ENCODE measurements at regions not wholly inside any gene's neighbourhood (a gene's known extent, or its start where the extent isn't known, plus 50 kb on each side); places are given as distances from the start of the nearest gene placed in this dataset.
"Not testable (repeated sequence)": the region's sequence is repeated elsewhere in the genome, so short reads cannot be mapped to it uniquely, and the experiment has no call there.

DNA sequence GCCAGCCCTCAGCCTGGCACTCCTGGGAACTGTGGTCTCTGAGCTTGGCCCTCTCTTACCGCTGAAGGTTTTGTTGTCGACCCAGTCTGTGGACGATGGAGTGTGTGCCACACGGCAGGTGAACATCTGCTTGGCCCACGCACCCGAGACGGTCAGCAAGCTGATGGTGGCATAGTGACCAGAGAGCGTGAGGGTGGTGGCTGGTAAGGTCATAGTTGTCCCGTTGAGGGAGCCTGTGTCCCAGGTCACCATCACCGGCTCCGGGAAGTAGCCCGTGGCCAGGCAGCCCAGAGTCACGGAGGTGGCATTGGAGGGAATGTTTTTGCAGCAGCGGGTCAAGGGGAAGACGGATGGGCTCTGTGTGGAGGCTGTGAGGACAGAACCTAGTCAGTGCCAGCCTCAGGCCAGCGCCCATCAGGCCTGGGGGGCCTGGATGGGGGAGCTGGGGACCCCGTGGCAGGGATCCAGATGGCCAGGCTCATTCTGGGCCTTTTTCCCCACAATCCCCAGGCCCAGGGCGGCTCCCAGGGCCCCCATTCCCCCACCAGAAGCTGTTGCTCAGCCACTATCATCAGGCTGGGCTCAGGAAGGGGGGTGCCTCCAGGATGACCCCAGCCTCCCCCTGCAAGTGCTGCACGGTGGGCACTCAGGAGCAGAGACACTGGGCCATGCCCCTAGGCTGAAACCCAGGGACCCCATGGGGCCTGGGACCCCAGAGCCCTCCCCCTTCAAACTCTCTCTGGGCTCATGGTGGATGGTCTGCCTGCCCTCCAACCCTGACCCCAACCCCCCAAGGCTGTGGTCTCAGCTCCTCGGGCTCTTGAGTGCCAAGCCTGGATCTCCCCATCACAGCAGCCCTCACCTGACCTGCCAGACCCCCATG lies 75.2 kb downstream of the TMEM121 start:
- no peak for FAIRE-seq

- FAIRE-seq, result no peak
Observed at GRCh38 chr14:105602243-105602750, 75.9 kb downstream of the TMEM121 start.

GRCh38 chr14:105602799-105603793 lies 76.7 kb downstream of the TMEM121 start:
- FAIRE-seq, result no peak

DNA sequence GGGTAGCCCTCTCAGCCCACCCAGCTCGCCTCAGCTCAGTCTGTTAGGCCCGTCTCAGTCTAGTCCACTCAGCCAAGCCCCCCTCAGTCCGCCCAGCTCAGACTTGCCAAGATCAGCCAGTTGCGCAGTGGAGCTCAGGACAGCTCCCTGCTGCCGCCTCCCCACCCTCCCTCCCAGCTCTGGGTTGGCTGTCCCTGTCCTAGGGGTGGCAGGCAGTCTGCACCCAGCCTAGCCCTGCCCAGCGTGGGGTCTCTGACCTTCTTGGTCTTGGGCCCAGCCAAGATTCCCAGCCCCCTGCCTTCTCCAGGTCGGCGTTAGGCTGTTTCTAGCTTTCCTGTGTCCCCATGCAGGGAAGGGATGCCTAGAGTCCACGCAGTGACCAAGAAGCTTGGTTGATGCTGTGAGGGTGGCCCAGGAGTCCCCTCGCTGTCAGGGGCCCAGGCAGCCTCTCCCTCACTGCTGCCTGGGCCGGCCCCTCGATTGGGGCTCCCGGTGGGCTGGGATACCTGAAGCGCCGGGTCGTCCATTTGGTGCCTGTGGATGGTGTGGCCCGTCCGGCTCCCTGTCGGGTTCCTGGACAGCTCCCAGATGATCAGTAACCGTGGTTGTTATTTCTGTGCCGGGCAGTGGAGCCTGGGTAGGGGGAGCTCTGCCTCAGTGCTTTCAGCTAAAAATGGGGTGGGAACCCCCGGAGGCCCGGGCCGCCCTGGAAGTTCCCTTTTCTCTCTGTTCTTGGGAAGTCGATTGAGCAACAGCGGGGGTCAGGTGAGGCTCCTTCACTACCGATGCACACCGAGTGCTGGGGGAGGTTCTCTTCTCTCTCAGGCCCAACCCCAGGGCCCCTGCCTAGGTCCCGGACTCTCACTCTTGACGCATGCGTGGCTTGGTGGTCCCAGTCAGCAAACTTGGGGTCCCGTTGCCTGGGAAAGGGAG lies 78.4 kb downstream of the TMEM121 start:
- not testable (repeated sequence) for FAIRE-seq

- no peak for FAIRE-seq
Observed at GRCh38 chr14:105605464-105606304, 79.3 kb downstream of the TMEM121 start.

GRCh38 chr14:105606305-105606975 lies 80.1 kb downstream of the TMEM121 start:
- not testable (repeated sequence) for FAIRE-seq

- FAIRE-seq, result not testable (repeated sequence)
Observed at GRCh38 chr14:105607025-105607424, 80.6 kb downstream of the TMEM121 start.

DNA sequence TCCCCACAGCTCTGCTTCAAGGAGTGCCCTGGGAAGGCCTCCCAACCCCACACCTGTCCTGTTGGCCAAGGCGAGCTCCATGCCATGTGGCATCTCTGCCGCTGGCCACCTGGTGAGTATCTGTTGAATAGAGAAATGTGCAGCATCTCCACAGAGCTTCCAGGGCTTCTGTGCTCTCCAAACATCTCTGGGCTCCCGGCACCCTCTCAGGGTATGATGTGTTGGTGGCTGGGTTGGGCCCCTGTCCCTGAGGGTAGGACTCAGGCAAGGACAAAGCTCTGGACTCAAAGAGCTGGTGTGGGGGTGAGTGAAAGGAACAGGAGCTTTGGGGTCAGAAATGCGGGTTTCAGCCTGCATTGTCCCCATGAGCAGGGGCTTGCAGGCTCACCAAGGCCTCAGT lies 88.6 kb downstream of the TMEM121 start:
- not testable (repeated sequence) for FAIRE-seq

- not testable (repeated sequence) for FAIRE-seq
Observed at GRCh38 chr14:105615986-105616801, 89.8 kb downstream of the TMEM121 start.

GRCh38 chr14:105616802-105617192 lies 90.4 kb downstream of the TMEM121 start:
- FAIRE-seq, result no peak

GRCh38 chr14:105617201-105617777 lies 90.9 kb downstream of the TMEM121 start:
- no peak for FAIRE-seq

DNA sequence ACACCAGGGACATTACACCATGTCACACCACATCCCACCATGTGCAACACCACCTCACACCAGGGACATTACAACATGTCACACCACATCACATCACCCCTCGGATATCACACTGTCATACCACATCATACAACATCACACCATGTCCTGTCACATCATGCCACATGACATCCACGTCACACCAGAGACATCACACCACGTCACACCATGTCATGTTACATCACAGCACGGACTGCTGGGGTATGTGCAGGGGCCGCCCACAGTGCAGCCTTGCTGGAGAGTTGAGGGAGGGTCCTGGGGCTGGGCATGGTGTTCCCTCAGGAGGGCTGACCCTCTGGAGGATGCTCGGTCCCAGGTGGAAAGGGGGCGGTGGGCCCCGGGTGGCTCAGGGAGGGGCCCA lies 91.4 kb downstream of the TMEM121 start:
- not testable (repeated sequence) for FAIRE-seq

GRCh38 chr14:105619324-105619723 lies 92.9 kb downstream of the TMEM121 start:
- FAIRE-seq, result not testable (repeated sequence)

GRCh38 chr14:105620178-105620864 lies 93.9 kb downstream of the TMEM121 start:
- FAIRE-seq, result not testable (repeated sequence)

DNA sequence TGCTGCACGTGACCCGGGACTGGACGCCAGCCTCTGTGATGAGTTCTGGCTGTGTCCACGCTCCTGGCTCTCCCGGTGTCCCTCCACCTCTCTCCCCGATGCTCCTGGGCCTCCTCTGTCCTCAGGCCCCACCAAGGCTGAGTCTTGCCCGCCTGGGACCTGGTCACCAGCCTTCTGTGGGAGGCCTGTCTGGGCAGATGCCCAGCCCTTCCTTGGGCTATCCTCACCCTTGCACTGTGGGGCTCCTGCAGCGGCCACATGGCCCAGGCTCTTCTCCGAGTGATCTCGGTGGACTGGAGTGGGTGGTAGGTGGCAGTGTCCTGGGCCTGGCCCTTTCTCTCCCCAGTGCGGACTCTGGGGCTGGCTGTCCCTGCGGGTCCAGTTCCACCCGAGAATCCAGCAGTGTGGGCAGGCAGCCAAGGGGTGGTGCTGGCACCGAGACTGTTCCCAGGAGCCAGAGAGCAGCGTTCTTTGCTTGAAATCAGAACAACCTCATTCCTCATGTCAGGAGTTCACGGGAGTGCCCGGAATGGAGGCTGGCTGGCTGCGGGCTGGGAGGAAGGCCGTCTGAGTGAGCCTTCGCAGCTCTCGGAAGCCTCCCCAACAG lies 94.6 kb downstream of the TMEM121 start:
- not testable (repeated sequence) for FAIRE-seq

DNA sequence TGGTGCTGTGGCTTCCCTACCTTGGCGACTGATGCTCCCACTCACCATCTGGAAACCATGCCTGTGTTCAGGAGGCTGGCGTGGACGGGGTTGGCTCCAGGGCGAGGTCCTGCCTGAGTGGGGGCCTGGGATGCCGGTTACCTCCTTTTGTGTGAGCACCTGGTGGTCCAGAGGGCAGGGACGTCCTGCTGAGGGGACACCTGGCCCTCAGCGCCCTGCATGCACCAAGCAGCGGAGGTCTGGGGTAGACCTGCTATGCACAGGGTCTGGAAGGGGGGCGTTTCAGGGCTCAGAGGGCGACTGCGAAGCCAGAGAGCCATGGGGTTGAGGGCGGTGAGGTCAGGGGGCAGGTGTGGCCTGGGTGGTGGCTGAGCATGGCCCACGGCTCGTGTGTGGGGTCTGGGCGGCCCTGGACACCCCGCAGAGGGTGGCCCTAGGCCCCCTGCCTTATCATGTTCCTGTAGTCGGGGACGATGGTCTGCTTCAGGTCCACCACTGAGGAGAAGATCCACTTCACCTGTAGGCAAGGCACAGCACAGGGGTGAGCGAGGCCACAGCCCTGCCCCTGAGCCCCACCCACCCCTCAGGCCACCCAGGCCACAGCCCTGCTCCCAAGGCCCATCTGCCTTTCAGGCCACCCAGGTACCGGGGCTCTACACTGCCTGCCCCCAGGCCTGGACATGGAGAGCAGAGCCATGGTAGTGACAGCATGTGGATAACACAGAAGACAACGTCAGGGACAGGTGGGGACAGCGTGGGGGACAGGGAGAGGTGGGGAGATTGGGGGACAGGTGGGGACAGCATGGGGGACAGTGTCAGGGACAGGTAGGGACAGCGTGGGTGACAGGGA lies 95.3 kb downstream of the TMEM121 start:
- not testable (repeated sequence) for FAIRE-seq
